RWPE2 (cell line): ENCODE measurements at regions not wholly inside any gene's neighbourhood (a gene's known extent, or its start where the extent isn't known, plus 50 kb on each side); places are given as distances from the start of the nearest gene placed in this dataset.

Source experiments
- ATAC-seq: fragments of 200-7000 bp; cut with Tn5 transposase; 3 replicates; pipeline ENCODE4 v1.9.1; 2021; ENCODE audit warnings: low read depth
- DNase-seq: peaks from one replicate; pipeline ENCODE4 v3.0.0-alpha.2; 2020; ENCODE audit warnings: low spot score
- H3K27ac ChIP-seq: fragments of 450-650 bp; 2 replicates; pipeline ENCODE4 v1.5.1; 2017; ENCODE audit warnings: mild to moderate bottlenecking; ENCODE audit not compliant: poor library complexity, severe bottlenecking
- H3K27me3 ChIP-seq: fragments of 250-450 bp; sonication (Bioruptor Pico); 2 replicates; pipeline ENCODE4 v1.5.1; 2021; ENCODE audit warnings: mild to moderate bottlenecking, moderate library complexity; ENCODE audit not compliant: insufficient read depth, poor library complexity, severe bottlenecking
- H3K36me3 ChIP-seq: fragments of 250-450 bp; sonication (Bioruptor Pico); 2 replicates; pipeline ENCODE4 v1.5.1; 2020; ENCODE audit warnings: low read depth, mild to moderate bottlenecking, moderate library complexity
- H3K4me1 ChIP-seq: fragments of 250-450 bp; sonication (Bioruptor Pico); 2 replicates; pipeline ENCODE4 v1.5.1; 2021; ENCODE audit warnings: mild to moderate bottlenecking, moderate library complexity; ENCODE audit not compliant: insufficient read depth, poor library complexity, severe bottlenecking
- H3K4me3 ChIP-seq: fragments of 250-450 bp; sonication (Bioruptor Pico); 2 replicates; pipeline ENCODE4 v1.5.1; 2021; ENCODE audit warnings: mild to moderate bottlenecking, moderate library complexity; ENCODE audit not compliant: severe bottlenecking
- H3K9me3 ChIP-seq: fragments of 250-450 bp; sonication (Bioruptor Pico); 2 replicates; pipeline ENCODE4 v1.5.1; 2021; ENCODE audit warnings: mild to moderate bottlenecking, moderate library complexity; ENCODE audit not compliant: severe bottlenecking
- TF ChIP-seq, protein P1 (sequence below): fragments of 450-650 bp; IDR thresholded peaks from one replicate; pipeline ENCODE4 v1.5.1; 2017; ENCODE audit warnings: mild to moderate bottlenecking, moderate library complexity; ENCODE audit not compliant: poor library complexity, severe bottlenecking

DNA sequence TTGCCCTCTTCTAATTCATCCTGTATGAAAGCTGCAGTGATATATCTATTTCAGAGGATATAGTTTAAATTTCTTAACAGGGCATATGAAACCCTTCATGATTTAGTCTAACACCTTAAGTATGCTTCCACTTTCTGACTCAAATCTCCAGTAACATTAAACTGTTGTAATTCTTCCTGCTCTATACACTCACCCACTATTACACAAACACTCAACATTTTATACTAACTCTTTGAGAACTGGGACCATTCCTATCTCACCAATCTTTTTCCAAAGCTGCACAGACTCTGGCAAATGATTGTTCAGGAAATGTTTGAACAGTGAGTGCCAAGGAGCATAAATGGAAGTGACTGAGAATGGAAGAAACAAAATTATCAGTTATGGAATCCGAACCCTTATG lies 560.4 kb upstream of the DPPA4 start:
- DNase-seq = no peak
- Histone ChIP-seq H3K36me3 (no peaks in the 10 kb centered on the region), H3K4me1 (no peaks in the 10 kb centered on the region), H3K27me3 (no peaks in the 10 kb centered on the region), H3K9me3 (no peaks in the 10 kb centered on the region), H3K27ac (no peak overlapping the region), H3K4me3 (no peak overlapping the region)
- no peak for ATAC-seq
- TF ChIP-seq, protein P1, sequence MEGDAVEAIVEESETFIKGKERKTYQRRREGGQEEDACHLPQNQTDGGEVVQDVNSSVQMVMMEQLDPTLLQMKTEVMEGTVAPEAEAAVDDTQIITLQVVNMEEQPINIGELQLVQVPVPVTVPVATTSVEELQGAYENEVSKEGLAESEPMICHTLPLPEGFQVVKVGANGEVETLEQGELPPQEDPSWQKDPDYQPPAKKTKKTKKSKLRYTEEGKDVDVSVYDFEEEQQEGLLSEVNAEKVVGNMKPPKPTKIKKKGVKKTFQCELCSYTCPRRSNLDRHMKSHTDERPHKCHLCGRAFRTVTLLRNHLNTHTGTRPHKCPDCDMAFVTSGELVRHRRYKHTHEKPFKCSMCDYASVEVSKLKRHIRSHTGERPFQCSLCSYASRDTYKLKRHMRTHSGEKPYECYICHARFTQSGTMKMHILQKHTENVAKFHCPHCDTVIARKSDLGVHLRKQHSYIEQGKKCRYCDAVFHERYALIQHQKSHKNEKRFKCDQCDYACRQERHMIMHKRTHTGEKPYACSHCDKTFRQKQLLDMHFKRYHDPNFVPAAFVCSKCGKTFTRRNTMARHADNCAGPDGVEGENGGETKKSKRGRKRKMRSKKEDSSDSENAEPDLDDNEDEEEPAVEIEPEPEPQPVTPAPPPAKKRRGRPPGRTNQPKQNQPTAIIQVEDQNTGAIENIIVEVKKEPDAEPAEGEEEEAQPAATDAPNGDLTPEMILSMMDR = no peak

GRCh38 chr3:109899925-109900324 lies 562.6 kb upstream of the DPPA4 start:
- no peaks in the 10 kb centered on the region for H3K9me3 ChIP-seq
- ATAC-seq (no peak), DNase-seq (no peak)
- H3K4me3 ChIP-seq = no peak overlapping the region
- no peaks in the 10 kb centered on the region for H3K4me1 ChIP-seq
- no peaks in the 10 kb centered on the region for H3K27me3 ChIP-seq
- H3K27ac ChIP-seq = no peak overlapping the region
- no peaks in the 10 kb centered on the region for H3K36me3 ChIP-seq
- TF ChIP-seq, protein P1 = no peak

- Histone ChIP-seq H3K4me3 (no peak overlapping the region), H3K4me1 (no peaks in the 10 kb centered on the region), H3K27ac (no peak overlapping the region), H3K36me3 (no peaks in the 10 kb centered on the region), H3K9me3 (no peaks in the 10 kb centered on the region), H3K27me3 (no peaks in the 10 kb centered on the region)
- TF ChIP-seq, protein P1 = no peak
- DNase-seq = no peak
- peak; percentile 50; the same call in 1 of the 3 replicates for ATAC-seq
Observed at GRCh38 chr3:109900783-109901182, 563.4 kb upstream of the DPPA4 start.

DNA sequence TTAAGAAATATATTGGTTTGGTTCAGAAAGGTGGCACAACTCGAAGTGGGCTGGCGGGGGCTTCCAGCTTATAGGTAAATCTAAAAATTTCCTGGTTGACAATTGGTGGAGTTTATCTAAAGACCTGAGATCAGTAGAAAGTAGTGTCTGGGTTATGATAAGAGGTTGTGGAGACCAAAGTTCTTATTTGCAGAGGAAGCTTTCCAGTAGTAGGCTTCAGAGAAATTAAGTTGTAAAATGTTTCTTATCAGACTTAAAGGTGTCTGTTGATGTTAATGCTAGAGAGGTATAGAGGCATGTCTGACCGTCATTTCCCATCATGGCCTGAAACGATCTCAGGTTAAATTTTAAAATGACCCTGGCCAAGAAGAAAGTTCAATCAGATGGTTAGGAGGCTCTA lies 565.2 kb upstream of the DPPA4 start:
- no peaks in the 10 kb centered on the region for H3K9me3 ChIP-seq
- no peaks in the 10 kb centered on the region for H3K4me1 ChIP-seq

DNA sequence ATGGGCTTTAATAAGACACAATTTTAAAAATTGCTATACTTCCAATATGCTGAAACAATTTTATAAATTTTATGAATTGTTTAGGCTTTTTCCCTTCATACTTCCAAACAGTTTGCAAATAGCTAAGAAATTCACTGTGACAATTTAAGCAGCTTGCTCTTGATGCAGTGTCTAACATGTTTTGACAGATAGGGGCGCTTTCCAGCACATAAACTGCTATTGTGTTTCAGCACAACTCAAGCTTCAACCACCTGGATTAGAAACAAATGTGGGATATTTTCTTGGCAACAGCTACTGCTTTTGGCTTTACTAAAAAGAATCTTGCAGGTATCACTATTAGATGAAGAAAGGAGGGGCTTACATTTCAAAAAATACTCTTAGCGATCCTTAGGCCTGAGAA lies 565.8 kb upstream of the DPPA4 start:
- H3K4me1 ChIP-seq = no peaks in the 10 kb centered on the region
- DNase-seq (no peak), ATAC-seq (no peak)
- no peaks in the 10 kb centered on the region for H3K36me3 ChIP-seq
- no peak overlapping the region for H3K27ac ChIP-seq
- H3K27me3 ChIP-seq = no peaks in the 10 kb centered on the region
- no peak overlapping the region for H3K4me3 ChIP-seq
- TF ChIP-seq, protein P1 = no peak
- H3K9me3 ChIP-seq = no peaks in the 10 kb centered on the region

More for the DNA sequence above, 565.2 kb upstream of the DPPA4 start:
- H3K27me3 ChIP-seq = no peaks in the 10 kb centered on the region
- no peak overlapping the region for H3K4me3 ChIP-seq
- TF ChIP-seq, protein P1 = no peak
- H3K36me3 ChIP-seq = no peaks in the 10 kb centered on the region
- DNase-seq = no peak
- no peak overlapping the region for H3K27ac ChIP-seq
- ATAC-seq = no peak
